HUES48 (cell line): ENCODE measurements at regions not wholly inside any gene's neighbourhood (a gene's known extent, or its start where the extent isn't known, plus 50 kb on each side); places are given as distances from the start of the nearest gene placed in this dataset.

Experiments
- H3K27ac ChIP-seq: one replicate; pipeline ENCODE4 v1.7.0; 2013; ENCODE audit warnings: low read depth, low read length, inconsistent platforms
- H3K27me3 ChIP-seq: 2 replicates; pipeline ENCODE4 v1.6.1; 2013; ENCODE audit warnings: mild to moderate bottlenecking, low read length; ENCODE audit not compliant: control insufficient read depth, insufficient read depth
- H3K36me3 ChIP-seq: 2 replicates; pipeline ENCODE4 v1.6.1; 2013; ENCODE audit warnings: low read length; ENCODE audit not compliant: control insufficient read depth, insufficient read depth
- H3K4me1 ChIP-seq: 2 replicates; pipeline ENCODE4 v1.6.1; 2013; ENCODE audit warnings: mild to moderate bottlenecking, low read length; ENCODE audit not compliant: control insufficient read depth, insufficient read depth
- H3K4me3 ChIP-seq: 2 replicates; pipeline ENCODE4 v1.5.1; 2013; ENCODE audit warnings: mild to moderate bottlenecking, low read depth, low read length
- H3K9ac ChIP-seq: 2 replicates; pipeline ENCODE4 v1.6.1; 2013; ENCODE audit warnings: mild to moderate bottlenecking, low read depth, low read length, moderate library complexity
- H3K9me3 ChIP-seq: 2 replicates; pipeline ENCODE4 v1.6.1; 2013; ENCODE audit warnings: low read length; ENCODE audit not compliant: control insufficient read depth, insufficient read depth

DNA sequence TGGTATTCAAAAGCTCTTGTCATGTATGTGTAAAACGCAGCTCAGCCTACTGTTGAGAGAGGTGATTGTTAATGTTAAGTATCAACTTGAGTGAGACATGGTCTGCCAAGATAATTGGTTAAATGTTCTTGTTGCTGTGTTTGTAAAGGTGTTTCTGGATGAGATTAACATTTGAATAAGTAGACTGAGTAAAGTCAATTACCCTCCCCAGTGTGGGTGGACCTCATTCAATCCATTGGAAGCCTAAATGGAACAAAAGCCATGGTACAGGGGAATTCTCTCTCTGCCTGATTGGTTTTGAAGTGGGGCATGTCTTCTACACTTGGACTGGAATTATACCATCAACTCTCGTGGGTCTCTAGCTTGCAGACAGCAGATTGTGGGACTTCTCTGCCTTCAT, 63.8 kb upstream of the RERGL start:
- Histone ChIP-seq H3K9me3 (peaks cover 32% of the 10 kb centered on the region), H3K27ac (peak overlapping the region; percentile 37), H3K9ac (no peak overlapping the region), H3K36me3 (no peaks in the 10 kb centered on the region), H3K4me3 (no peak overlapping the region), H3K27me3 (no peaks in the 10 kb centered on the region), H3K4me1 (peaks cover 10% of the 10 kb centered on the region)

DNA sequence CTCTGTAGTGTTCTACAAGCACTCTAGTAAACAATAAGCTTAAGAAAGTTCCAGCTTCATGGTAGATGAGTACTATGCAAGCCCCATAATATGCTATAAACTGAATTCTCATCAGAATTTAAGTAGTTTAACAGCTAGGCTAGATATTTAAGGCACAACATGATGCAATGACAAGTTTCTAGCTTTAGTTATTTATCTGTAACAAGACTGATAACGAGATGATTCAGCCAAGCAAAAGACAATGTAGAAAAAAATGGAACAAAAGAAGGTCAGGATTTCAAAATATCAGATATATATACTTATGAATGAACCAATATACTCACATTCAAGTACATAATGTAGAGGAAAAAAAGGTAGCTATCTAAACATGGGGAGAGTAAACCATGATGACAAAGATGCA, 61.0 kb upstream of the RERGL start:
- Histone ChIP-seq H3K36me3 (no peaks in the 10 kb centered on the region), H3K9me3 (peaks cover 12% of the 10 kb centered on the region), H3K27ac (no peak overlapping the region), H3K4me1 (peaks cover 10% of the 10 kb centered on the region), H3K27me3 (no peaks in the 10 kb centered on the region), H3K9ac (no peak overlapping the region), H3K4me3 (no peak overlapping the region)

DNA sequence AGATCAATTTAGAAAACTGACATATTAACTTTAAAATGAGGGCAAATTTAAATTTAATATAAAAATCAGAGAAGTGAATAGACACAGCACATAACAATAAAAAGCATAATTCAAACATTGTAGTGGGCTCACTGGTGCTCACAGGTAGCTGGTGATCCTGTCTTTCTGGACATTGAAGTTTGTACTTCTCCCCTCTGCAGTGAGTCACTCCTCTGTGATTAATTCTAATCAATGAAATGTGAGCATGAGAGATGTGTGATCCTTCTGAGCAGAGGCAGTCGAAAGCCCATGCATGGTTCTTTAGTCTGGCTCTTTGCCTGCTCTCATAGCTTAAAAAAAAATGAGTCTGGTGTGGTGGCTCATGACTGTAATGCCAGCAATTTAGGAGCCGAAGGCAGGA, 59.0 kb upstream of the RERGL start:
- H3K4me1 ChIP-seq: peaks cover 5% of the 10 kb centered on the region
- no peaks in the 10 kb centered on the region for H3K36me3 ChIP-seq
- no peak overlapping the region for H3K27ac ChIP-seq
- H3K4me3 ChIP-seq: no peak overlapping the region
- H3K9ac ChIP-seq: no peak overlapping the region
- H3K9me3 ChIP-seq: no peaks in the 10 kb centered on the region
- H3K27me3 ChIP-seq: no peaks in the 10 kb centered on the region

DNA sequence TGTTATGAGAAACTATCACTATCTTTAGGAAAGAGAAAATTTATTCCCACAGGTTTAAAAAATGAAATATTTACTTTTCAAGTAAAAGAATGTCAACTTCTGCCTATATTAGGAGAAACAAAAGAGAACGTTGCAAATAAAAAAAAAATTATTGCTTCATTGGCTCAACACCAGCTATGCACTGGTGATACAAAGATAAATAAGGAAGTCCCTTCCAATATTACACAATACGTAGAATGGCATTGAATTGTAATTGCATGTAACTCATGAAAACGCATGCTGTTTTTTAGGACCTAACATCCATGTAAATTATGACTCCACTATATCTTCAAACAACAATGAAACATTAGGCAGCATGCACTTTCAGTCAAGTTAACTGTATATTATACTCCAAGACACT, 56.4 kb upstream of the RERGL start:
- Histone ChIP-seq H3K36me3 (no peaks in the 10 kb centered on the region), H3K27ac (no peak overlapping the region), H3K4me1 (no peaks in the 10 kb centered on the region), H3K9ac (no peak overlapping the region), H3K9me3 (no peaks in the 10 kb centered on the region), H3K27me3 (no peaks in the 10 kb centered on the region), H3K4me3 (no peak overlapping the region)

DNA sequence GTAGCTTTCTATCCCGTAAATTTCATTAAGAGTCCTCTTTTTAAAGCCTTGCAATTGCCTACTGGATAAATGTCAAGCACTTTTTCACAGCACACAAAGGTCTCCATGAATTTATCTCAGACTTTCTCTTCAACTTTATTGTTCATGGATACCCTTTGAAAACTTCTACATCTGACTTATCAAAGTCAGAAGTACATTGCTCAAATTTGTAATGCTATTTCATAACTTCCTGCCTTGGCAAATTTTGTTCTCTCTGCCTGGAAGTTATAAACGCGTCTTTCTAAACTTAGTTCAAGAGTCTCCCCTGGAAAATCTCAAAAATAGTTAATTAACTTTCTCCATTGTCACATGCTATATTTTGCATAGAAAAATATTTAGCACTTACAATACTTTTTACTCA, 55.9 kb upstream of the RERGL start:
- H3K9me3 ChIP-seq: no peaks in the 10 kb centered on the region
- no peaks in the 10 kb centered on the region for H3K4me1 ChIP-seq
- H3K27me3 ChIP-seq: no peaks in the 10 kb centered on the region
- no peak overlapping the region for H3K4me3 ChIP-seq
- no peaks in the 10 kb centered on the region for H3K36me3 ChIP-seq
- no peak overlapping the region for H3K9ac ChIP-seq
- H3K27ac ChIP-seq: no peak overlapping the region

DNA sequence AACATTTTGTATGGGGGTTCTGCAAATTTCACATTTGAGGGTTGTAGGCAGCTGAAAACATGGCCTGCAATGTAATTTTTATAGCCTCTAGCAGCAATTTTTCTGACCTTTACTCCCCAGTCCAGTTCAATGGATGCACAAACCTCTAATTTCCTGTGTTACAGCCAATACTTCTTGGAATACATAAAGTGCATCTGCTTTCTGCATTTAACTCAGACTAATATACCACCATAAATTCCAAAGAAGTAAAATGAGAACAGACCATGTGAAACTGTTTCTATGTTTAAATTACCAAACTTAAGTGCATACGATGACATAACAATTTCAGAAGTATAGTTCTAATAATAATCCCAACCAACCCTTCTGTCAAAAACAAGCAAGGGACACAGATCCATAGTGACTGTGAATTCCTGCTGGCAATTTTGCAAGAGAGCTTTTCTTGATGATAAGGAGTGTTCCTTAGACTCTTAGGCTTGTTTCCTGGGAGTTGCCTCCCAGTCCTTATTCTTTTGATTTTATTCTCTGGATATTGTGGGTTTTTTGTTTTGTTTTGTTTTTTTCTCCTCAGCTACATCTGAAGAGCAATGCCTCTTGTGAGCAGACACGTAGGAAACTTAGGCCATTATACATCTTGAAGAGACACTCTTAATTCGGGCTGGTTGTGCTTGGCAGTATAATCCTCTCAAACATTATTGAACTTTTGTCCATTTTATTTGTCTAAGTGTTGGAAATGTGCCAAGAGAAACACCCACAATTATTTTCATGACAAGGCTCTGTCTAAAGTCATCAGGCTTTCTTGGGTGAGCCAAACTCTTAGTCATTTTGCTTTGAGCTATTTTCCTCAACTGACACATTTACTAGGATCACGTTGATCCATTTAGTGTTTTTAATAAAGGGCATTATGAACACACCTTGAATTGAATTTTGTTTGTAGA, 51.3 kb upstream of the RERGL start:
- Histone ChIP-seq H3K36me3 (no peaks in the 10 kb centered on the region), H3K9ac (no peak overlapping the region), H3K4me3 (no peak overlapping the region), H3K4me1 (no peaks in the 10 kb centered on the region), H3K27ac (no peak overlapping the region), H3K9me3 (no peaks in the 10 kb centered on the region), H3K27me3 (no peaks in the 10 kb centered on the region)

DNA sequence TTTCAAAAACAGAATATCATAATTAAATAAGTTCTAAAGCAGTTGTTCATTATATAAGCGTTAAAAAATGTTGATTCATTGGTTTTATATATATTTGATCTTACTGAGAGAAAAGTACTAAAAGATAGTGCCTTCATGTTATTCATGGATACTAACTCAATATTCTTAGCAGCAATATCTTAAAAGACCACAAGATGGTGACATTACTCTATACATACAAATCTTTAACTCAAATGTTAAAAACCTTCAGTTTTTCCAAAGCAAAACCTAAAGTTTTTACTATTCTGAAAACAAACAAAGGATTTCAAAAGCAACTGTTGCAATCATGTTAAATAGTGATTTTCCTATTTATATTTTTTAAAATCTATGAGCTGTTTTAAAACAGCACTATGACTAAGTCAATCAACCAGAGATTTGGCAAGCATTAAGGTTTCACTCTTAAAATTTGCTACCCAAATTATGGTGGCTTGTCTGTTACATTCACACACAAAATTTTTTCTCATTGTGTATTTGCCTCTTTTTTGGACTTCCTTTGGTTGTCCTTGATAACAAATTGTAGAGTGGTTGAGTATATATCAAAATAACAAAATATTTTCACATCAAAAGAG, 50.1 kb upstream of the RERGL start:
- Histone ChIP-seq H3K36me3 (no peaks in the 10 kb centered on the region), H3K9me3 (no peaks in the 10 kb centered on the region), H3K4me1 (peaks cover 4% of the 10 kb centered on the region), H3K9ac (no peak overlapping the region), H3K27me3 (no peaks in the 10 kb centered on the region), H3K27ac (no peak overlapping the region), H3K4me3 (no peak overlapping the region)
